CD14-positive monocyte (primary cell): ENCODE measurements at regions not wholly inside any gene's neighbourhood (a gene's known extent, or its start where the extent isn't known, plus 50 kb on each side); places are given as distances from the start of the nearest gene placed in this dataset.

Experiments
- DNase-seq, 3 donors: peaks; one replicate each; pipeline ENCODE4 v3.0.0-alpha.2; 2011 to 2022
- H2AFZ ChIP-seq: 2 replicates; pipeline ENCODE4 v1.6.0; 2012; ENCODE audit warnings: mild to moderate bottlenecking, low read depth, low read length, inconsistent platforms; ENCODE audit not compliant: insufficient read depth, poor library complexity, severe bottlenecking
- H3K27ac ChIP-seq, 2 donors: 1 replicate in 1 of 2; 2 replicates in 1 of 2; pipeline ENCODE4 v1.5.1; 2012 to 2013; ENCODE audit warnings: low read length in 2 of 2, control low read depth in 1 of 2, inconsistent platforms in 1 of 2, low read depth in 1 of 2, mild to moderate bottlenecking in 1 of 2
- H3K27me3 ChIP-seq, 2 donors: one replicate each; pipeline versions ENCODE4 v1.6.0 to v1.6.1; 2011 to 2013; ENCODE audit warnings: low read length in 2 of 2; ENCODE audit not compliant: control insufficient read depth in 2 of 2, insufficient read depth in 2 of 2
- H3K36me3 ChIP-seq, 2 donors: replicated peaks in 1 of 2; 1 replicate in 1 of 2; 2 replicates in 1 of 2; pipeline versions ENCODE4 v1.5.1 to v1.6.1; 2012 to 2013; ENCODE audit warnings: low read length in 2 of 2, control low read depth in 1 of 2, inconsistent platforms in 1 of 2, mild to moderate bottlenecking in 1 of 2; ENCODE audit not compliant: insufficient read depth in 2 of 2, control insufficient read depth in 1 of 2
- H3K4me1 ChIP-seq, 2 donors: 1 replicate in 1 of 2; 2 replicates in 1 of 2; pipeline versions ENCODE4 v1.5.1 to v1.6.1; 2012 to 2013; ENCODE audit warnings: low read length in 2 of 2, control low read depth in 1 of 2, inconsistent platforms in 1 of 2, mild to moderate bottlenecking in 1 of 2, moderate library complexity in 1 of 2; ENCODE audit not compliant: insufficient read depth in 2 of 2, control insufficient read depth in 1 of 2
- H3K4me2 ChIP-seq: replicated peaks from 2 replicates; pipeline ENCODE3; 2012; ENCODE audit warnings: low read length, moderate library complexity, mild to moderate bottlenecking; ENCODE audit not compliant: poor library complexity, severe bottlenecking; ENCODE audit errors: extremely low read depth
- H3K4me3 ChIP-seq, 3 experiments: fragments of 200-600 bp in 1 of 3; sonication (generic) in 1 of 3; replicated peaks in 1 of 3; 1 replicate in 2 of 3; 2 replicates in 1 of 3; pipeline ENCODE4 v1.5.1; 2011 to 2013; ENCODE audit warnings: low read length in 3 of 3, mild to moderate bottlenecking in 3 of 3, control low read depth in 2 of 3, low read depth in 2 of 3, inconsistent platforms in 1 of 3, moderate library complexity in 1 of 3
- H3K79me2 ChIP-seq: 2 replicates; pipeline ENCODE4 v1.6.0; 2012; ENCODE audit warnings: mild to moderate bottlenecking, control low read depth, inconsistent platforms, low read length, moderate library complexity; ENCODE audit not compliant: insufficient read depth
- H3K9ac ChIP-seq: 2 replicates; pipeline ENCODE4 v1.6.0; 2017; ENCODE audit warnings: low read length, mild to moderate bottlenecking; ENCODE audit not compliant: insufficient read depth, poor library complexity, severe bottlenecking
- H3K9me3 ChIP-seq, 2 donors: replicated peaks in 1 of 2; 1 replicate in 1 of 2; 2 replicates in 1 of 2; pipeline versions ENCODE4 v1.5.1 to v1.6.1; 2012 to 2013; ENCODE audit warnings: low read length in 2 of 2, control low read depth in 1 of 2; ENCODE audit not compliant: control insufficient read depth in 1 of 2, insufficient read depth in 1 of 2
- H4K20me1 ChIP-seq: 2 replicates; pipeline ENCODE4 v1.6.0; 2012; ENCODE audit warnings: mild to moderate bottlenecking, low read length, control low read depth, moderate library complexity; ENCODE audit not compliant: insufficient read depth
- H3K27ac Mint-ChIP-seq, 7 donors: one replicate each; pipeline ENCODE4 v1.8.0; 2020; ENCODE audit warnings: mild to moderate bottlenecking in 7 of 7, mixed read lengths in 7 of 7, moderate library complexity in 6 of 7, inconsistent platforms in 2 of 7
- H3K27me3 Mint-ChIP-seq, 3 donors: one replicate each; pipeline ENCODE4 v1.8.0; 2021 to 2022; ENCODE audit warnings: low read depth in 3 of 3, mild to moderate bottlenecking in 3 of 3, mixed read lengths in 3 of 3, moderate library complexity in 3 of 3, inconsistent platforms in 1 of 3
- H3K36me3 Mint-ChIP-seq, 2 donors: one replicate each; pipeline ENCODE4 v1.8.0; 2020; ENCODE audit warnings: mixed read lengths in 2 of 2, inconsistent platforms in 1 of 2, mild to moderate bottlenecking in 1 of 2
- H3K4me1 Mint-ChIP-seq: one replicate; pipeline ENCODE4 v1.8.0; 2020; ENCODE audit warnings: mild to moderate bottlenecking, mixed read lengths
- H3K4me3 Mint-ChIP-seq, 2 donors: one replicate each; pipeline ENCODE4 v1.8.0; 2020; ENCODE audit warnings: mild to moderate bottlenecking in 2 of 2, mixed read lengths in 2 of 2, moderate library complexity in 1 of 2
- H3K9me3 Mint-ChIP-seq, 7 donors: one replicate each; pipeline ENCODE4 v1.8.0; 2020 to 2022; ENCODE audit warnings: mixed read lengths in 7 of 7, mild to moderate bottlenecking in 6 of 7, moderate library complexity in 6 of 7, inconsistent platforms in 2 of 7
- CTCF ChIP-seq: fragments of 200-600 bp; IDR thresholded peaks from one replicate; pipeline ENCODE4 v1.8.0; 2022; ENCODE audit warnings: antibody characterized with exemption, mild to moderate bottlenecking
- WGBS: methylation state at CpG from one replicate; pipeline ENCODE4 v1.1.5; 2013; ENCODE audit warnings: missing lambda C conversion rate; ENCODE audit not compliant: insufficient coverage; 5-methylcytosine and 5-hydroxymethylcytosine counted together
- intact Hi-C, 2 donors: fragments of 100-400 bp; cut with micrococcal nuclease; formaldehyde crosslinking; loops; one replicate each; pipeline versions ENCODE4 v1.15.0 to v1.15.1; 2023

GRCh38 chr2:219739866-219740440 lies 112.5 kb downstream of the SLC4A3 start:
- H3K27ac Mint-ChIP-seq: peak overlapping the region in 1 of 7 donors; percentile 25
- Histone ChIP-seq H3K27ac (no peak overlapping the region), H3K9me3 (no peaks in the 10 kb centered on the region), H2AFZ (no peak overlapping the region), H3K4me2 (no peak overlapping the region), H3K27me3 (no peaks in the 10 kb centered on the region), H3K36me3 (no peaks in the 10 kb centered on the region), H3K4me3 (no peak overlapping the region), H4K20me1 (no peaks in the 10 kb centered on the region), H3K9ac (no peak overlapping the region), H3K4me1 (no peaks in the 10 kb centered on the region), H3K79me2 (no peaks in the 10 kb centered on the region)
- no peak for TF ChIP-seq CTCF
- no peak for DNase-seq
- no peak overlapping the region for H3K4me3 Mint-ChIP-seq
- WGBS: 95% methylated on average over 10 of the region's 13 CpGs
- no peaks in the 10 kb centered on the region for H3K4me1 Mint-ChIP-seq
- no peaks in the 10 kb centered on the region for H3K9me3 Mint-ChIP-seq
- peaks cover 2 to 11% (median 4%) of the 10 kb centered on the region in 3 donors for H3K27me3 Mint-ChIP-seq
- intact Hi-C loops: loop anchor here in 1 of 2 donors (5.0 kb wide), 1 partner anchor 1832 kb away; the partner anchor contains the start of gene EPHA4
- H3K36me3 Mint-ChIP-seq: no peaks in the 10 kb centered on the region

- H3K36me3 ChIP-seq: no peaks in the 10 kb centered on the region
- Mint-ChIP-seq H3K27ac (no peak overlapping the region), H3K27me3 (peaks cover 0 to 2% (median 2%) of the 10 kb centered on the region in 3 donors), H3K4me3 (no peak overlapping the region), H3K36me3 (no peaks in the 10 kb centered on the region), H3K9me3 (peaks cover 0 to 4% (median 0%) of the 10 kb centered on the region in 7 donors), H3K4me1 (no peaks in the 10 kb centered on the region)
- WGBS: no CpG with 5 or more reads among the region's 1 CpG
- H3K4me1 ChIP-seq: no peaks in the 10 kb centered on the region
- no peaks in the 10 kb centered on the region for H3K79me2 ChIP-seq
- intact Hi-C loops: no loop called here
- no peak overlapping the region for H3K4me2 ChIP-seq
- H3K4me3 ChIP-seq: no peak overlapping the region
- no peak overlapping the region for H3K27ac ChIP-seq
- no peak for DNase-seq
- no peak overlapping the region for H2AFZ ChIP-seq
- TF ChIP-seq CTCF: no peak
- H3K9ac ChIP-seq: no peak overlapping the region
- no peaks in the 10 kb centered on the region for H3K9me3 ChIP-seq
- H4K20me1 ChIP-seq: no peaks in the 10 kb centered on the region
- no peaks in the 10 kb centered on the region for H3K27me3 ChIP-seq
Measured at GRCh38 chr2:219743548-219743947, 116.1 kb downstream of the SLC4A3 start.
